HEK293T (cell line): ENCODE measurements at regions not wholly inside any gene's neighbourhood (a gene's known extent, or its start where the extent isn't known, plus 50 kb on each side); places are given as distances from the start of the nearest gene placed in this dataset.

Source experiments
- CTCF ChIA-PET: fragments of 350-600 bp; formaldehyde crosslinking; extraction: SDS; loops from one replicate; lab custom pipeline; 2021; ENCODE audit warnings: antibody characterized with exemption, inconsistent platforms; lab: Yijun Ruan, JAX
- POLR2A ChIA-PET: fragments of 350-600 bp; formaldehyde crosslinking; extraction: SDS; loops from one replicate; lab custom pipeline; 2020; ENCODE audit warnings: antibody characterized with exemption, inconsistent platforms; lab: Yijun Ruan, JAX
- DNase-seq: peaks from one replicate; pipeline ENCODE4 v3.0.0; 2012; ENCODE audit warnings: mixed read lengths; ENCODE audit errors: extremely low spot score
- ARNT ChIP-seq: fragments of 450-650 bp; IDR thresholded peaks from 2 replicates; pipeline ENCODE4 v1.6.1; 2017; ENCODE audit warnings: mild to moderate bottlenecking
- BHLHE40 ChIP-seq: fragments of 450-650 bp; IDR thresholded peaks from 2 replicates; pipeline ENCODE4 v1.6.1; 2016; ENCODE audit warnings: mild to moderate bottlenecking, moderate library complexity, borderline replicate concordance
- CTBP1 ChIP-seq: fragments of 450-650 bp; IDR thresholded peaks from 2 replicates; pipeline ENCODE4 v1.6.1; 2016; ENCODE audit warnings: borderline replicate concordance
- ELF4 ChIP-seq: fragments of 450-650 bp; IDR thresholded peaks from 2 replicates; pipeline ENCODE4 v1.6.1; 2017; ENCODE audit warnings: antibody characterized with exemption
- FOXA1 ChIP-seq: fragments of 450-650 bp; IDR thresholded peaks from 2 replicates; pipeline ENCODE4 v1.6.1; 2016; ENCODE audit warnings: mild to moderate bottlenecking
- FOXK2 ChIP-seq: fragments of 450-650 bp; IDR thresholded peaks from 2 replicates; pipeline ENCODE4 v1.6.1; 2016; ENCODE audit warnings: mild to moderate bottlenecking
- FOXM1 ChIP-seq: fragments of 450-650 bp; IDR thresholded peaks from 2 replicates; pipeline ENCODE4 v1.6.1; 2017; ENCODE audit warnings: mild to moderate bottlenecking, borderline replicate concordance
- HDGF ChIP-seq: fragments of 450-650 bp; IDR thresholded peaks from 2 replicates; pipeline ENCODE4 v1.6.1; 2017; ENCODE audit warnings: antibody characterized with exemption, borderline replicate concordance
- L3MBTL2 ChIP-seq: fragments of 450-650 bp; conservative IDR thresholded peaks from 2 replicates; pipeline ENCODE4 v1.6.1; 2016; ENCODE audit warnings: mild to moderate bottlenecking
- LEF1 ChIP-seq: fragments of 450-650 bp; IDR thresholded peaks from 2 replicates; pipeline ENCODE4 v1.6.1; 2017; ENCODE audit warnings: mild to moderate bottlenecking, borderline replicate concordance
- NFRKB ChIP-seq: fragments of 450-650 bp; IDR thresholded peaks from 2 replicates; pipeline ENCODE4 v1.6.1; 2016; ENCODE audit warnings: mild to moderate bottlenecking, moderate library complexity
- SP1 ChIP-seq: fragments of 450-650 bp; IDR thresholded peaks from 2 replicates; pipeline ENCODE4 v1.6.1; 2017
- SUZ12 ChIP-seq: fragments of 450-650 bp; IDR thresholded peaks from 2 replicates; pipeline ENCODE4 v1.6.1; 2016; ENCODE audit warnings: mild to moderate bottlenecking
- TARDBP ChIP-seq: fragments of 450-650 bp; IDR thresholded peaks from 2 replicates; pipeline ENCODE4 v1.6.1; 2016
- ZNF384 ChIP-seq: fragments of 450-650 bp; IDR thresholded peaks from 2 replicates; pipeline ENCODE4 v1.6.1; 2016
- TF ChIP-seq, protein P1 (sequence below): fragments of 450-650 bp; IDR thresholded peaks from 2 replicates; pipeline ENCODE4 v1.6.1; 2016

DNA sequence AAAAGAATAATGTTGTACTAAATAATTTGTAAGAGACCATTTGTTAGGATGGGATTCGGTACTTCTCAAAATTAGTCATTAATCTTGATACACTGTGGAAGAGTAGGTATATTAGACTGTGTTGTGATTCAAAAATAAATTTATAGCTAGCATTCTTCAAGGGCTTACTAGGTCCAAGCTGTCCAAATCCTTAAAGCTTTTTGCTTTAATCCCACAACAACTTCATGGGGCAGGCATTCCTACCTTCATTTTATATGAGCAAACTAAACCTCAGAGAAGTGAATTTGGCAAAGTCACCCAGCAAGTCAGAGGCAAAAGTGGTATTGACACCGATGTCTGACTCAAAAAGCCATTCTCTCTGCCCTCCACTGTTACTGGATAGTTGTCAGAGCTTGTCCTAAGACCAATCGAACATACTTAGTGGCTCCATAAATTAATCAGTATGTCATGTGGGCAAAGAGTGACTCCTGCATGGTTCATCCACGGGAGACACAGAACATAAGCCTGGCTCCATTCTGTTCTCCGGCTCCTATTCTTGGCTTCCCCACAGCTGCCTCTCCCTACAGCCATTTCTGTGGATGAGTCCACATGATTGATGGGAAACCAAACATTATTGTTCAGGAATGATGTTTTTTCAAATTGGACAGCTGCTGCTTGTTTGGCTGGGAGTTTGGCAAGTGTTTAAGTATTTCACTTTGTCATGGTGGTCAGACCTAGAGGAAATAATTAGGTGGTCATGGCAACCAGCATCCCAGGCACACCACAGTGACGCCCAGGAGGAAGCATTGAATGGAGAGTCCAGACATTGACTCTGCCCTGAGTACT, 133.4 kb upstream of the FGGY start:
- POLR2A ChIA-PET: no interaction called here
- TF ChIP-seq HDGF (no peak), TARDBP (no peak), ZNF384 (no peak), ARNT (no peak), NFRKB (no peak), FOXK2 (no peak), CTBP1 (no peak), FOXA1 (no peak), FOXM1 (no peak), SP1 (no peak), ELF4 (no peak), LEF1 (no peak), BHLHE40 (no peak), SUZ12 (no peak), L3MBTL2 (no peak)
- TF ChIP-seq, protein P1, sequence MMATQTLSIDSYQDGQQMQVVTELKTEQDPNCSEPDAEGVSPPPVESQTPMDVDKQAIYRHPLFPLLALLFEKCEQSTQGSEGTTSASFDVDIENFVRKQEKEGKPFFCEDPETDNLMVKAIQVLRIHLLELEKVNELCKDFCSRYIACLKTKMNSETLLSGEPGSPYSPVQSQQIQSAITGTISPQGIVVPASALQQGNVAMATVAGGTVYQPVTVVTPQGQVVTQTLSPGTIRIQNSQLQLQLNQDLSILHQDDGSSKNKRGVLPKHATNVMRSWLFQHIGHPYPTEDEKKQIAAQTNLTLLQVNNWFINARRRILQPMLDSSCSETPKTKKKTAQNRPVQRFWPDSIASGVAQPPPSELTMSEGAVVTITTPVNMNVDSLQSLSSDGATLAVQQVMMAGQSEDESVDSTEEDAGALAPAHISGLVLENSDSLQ: no peak

GRCh38 chr1:59164371-59164770, 132.5 kb upstream of the FGGY start:
- DNase-seq: no peak
- ChIA-PET CTCF (interaction anchor here (0.5 kb wide), 1 partner anchor 327 kb away, joined by 8 read pairs; no protein-coding TSS in a partner anchor), POLR2A (no interaction called here)
- TF ChIP-seq NFRKB: no peak
- TF ChIP-seq ARNT: no peak
- TF ChIP-seq L3MBTL2: no peak
- no peak for TF ChIP-seq ZNF384
- no peak for TF ChIP-seq FOXA1
- TF ChIP-seq SUZ12: no peak
- TF ChIP-seq FOXM1: no peak
- no peak for TF ChIP-seq CTBP1
- no peak for TF ChIP-seq SP1
- TF ChIP-seq BHLHE40: no peak
- TF ChIP-seq ELF4: no peak

More for the DNA sequence above, 133.4 kb upstream of the FGGY start:
- no peak for DNase-seq
- CTCF ChIA-PET: interaction anchor here (0.6 to 0.8 kb wide), 2 partner anchors 86 to 595 kb away, joined by 3 read pairs; no protein-coding TSS in a partner anchor

DNA sequence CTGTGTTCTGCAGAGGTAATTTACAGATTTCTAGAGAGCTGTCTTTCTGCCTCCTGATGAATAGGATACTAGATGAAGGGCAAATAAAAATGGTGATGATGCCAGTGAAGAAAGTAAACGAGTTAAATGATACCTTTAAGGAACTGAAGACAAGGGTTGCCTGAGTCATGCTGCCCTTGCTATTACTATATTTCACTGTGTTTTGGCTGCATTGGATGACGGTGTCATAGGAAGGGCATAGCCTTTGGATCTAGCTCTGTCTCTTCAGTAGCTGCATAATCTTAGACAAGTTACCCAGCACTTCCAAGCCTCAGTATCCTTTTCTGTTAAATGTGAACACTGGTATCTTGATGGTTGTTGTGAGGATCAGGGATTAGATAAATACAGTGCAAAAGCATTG, 131.5 kb upstream of the FGGY start:
- no peak for DNase-seq
- TF ChIP-seq SUZ12 (no peak), TARDBP (no peak), HDGF (no peak), ARNT (no peak), NFRKB (no peak), CTBP1 (no peak), BHLHE40 (no peak), LEF1 (no peak), FOXA1 (no peak)
- ChIA-PET POLR2A (no interaction called here), CTCF (no interaction called here)

DNA sequence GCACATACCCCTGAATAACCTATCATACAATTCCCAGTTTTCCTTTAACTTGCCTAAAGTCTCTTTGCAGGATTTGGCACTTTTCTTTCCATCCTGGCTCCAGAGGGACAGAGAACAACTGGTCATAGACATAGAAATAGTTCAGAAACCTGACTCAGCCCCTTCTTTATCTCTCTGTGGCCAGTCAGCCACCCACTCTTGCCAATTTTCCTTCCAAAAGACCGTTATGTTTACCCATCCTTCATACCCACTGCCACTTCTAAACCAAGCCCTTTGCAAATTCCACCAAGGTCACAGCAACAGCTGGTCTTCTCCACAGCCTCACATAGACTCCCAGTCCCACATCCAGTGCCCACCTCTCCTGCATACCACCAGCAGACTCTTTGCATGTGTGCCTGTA, 127.2 kb upstream of the FGGY start:
- ChIA-PET CTCF (no interaction called here), POLR2A (interaction anchor here (1.0 kb wide), 1 partner anchor 389 kb away, joined by 3 read pairs; no protein-coding TSS in a partner anchor)
- TF ChIP-seq ARNT (no peak), FOXK2 (no peak), BHLHE40 (no peak), TARDBP (no peak), HDGF (no peak), SP1 (no peak), SUZ12 (no peak), ELF4 (no peak), CTBP1 (no peak), FOXM1 (no peak), ZNF384 (no peak), FOXA1 (no peak), LEF1 (no peak), NFRKB (no peak), L3MBTL2 (no peak)
- TF ChIP-seq, protein P1: no peak
- no peak for DNase-seq

DNA sequence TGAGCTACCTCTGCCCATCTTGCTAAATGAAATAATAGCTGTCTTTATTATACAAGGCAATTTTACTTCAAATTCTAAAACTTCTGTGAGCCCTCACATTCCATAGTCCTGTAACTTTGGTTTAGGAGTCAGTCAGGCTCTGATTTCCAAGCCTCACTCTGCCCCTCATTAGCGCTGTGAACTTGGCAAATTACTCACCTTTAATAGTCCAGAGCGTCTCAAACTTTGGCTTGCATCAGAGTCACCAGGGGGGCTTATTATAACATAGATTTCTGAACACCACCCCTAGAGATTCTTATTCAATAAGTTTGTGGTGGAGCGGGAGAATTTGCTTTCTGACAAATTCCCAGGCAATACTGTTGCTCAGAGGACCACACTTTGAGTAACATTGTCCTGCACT, 126.2 kb upstream of the FGGY start:
- TF ChIP-seq L3MBTL2 (no peak), TARDBP (no peak), FOXK2 (no peak), SP1 (no peak), LEF1 (no peak), FOXM1 (no peak), CTBP1 (no peak), ZNF384 (no peak), NFRKB (no peak), FOXA1 (no peak)
- CTCF ChIA-PET: interaction anchor here (0.6 kb wide), 1 partner anchor 87 kb away, joined by 3 read pairs; no protein-coding TSS in a partner anchor
- no peak for DNase-seq
- POLR2A ChIA-PET: no interaction called here

DNA sequence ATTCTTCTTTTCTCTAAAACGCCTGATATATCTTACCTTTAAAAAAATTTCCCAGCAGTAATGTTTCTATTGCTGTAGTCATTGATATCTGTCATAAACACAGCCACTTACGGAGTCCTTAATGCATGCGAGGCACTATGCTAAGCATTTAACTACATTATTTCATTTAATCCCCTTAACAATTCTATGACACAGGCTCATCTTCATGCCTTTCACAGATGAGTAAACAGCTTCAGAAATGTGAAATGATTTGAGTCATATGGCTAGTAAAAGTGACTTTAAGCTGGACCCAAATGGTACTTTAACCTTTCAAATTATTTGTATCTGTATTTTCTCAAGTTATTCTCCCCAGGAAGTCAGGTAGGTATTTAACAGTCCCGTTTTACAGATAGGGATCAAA, 125.1 kb upstream of the FGGY start:
- ChIA-PET POLR2A (no interaction called here), CTCF (no interaction called here)
- DNase-seq: no peak

More for the DNA sequence above, 125.1 kb upstream of the FGGY start:
- TF ChIP-seq L3MBTL2 (no peak), FOXK2 (no peak), FOXM1 (no peak), CTBP1 (no peak)
- TF ChIP-seq, protein P1: no peak
